CD4-positive, alpha-beta T cell (primary cell): ENCODE measurements at regions not wholly inside any gene's neighbourhood (a gene's known extent, or its start where the extent isn't known, plus 50 kb on each side); places are given as distances from the start of the nearest gene placed in this dataset.

Experiments used
- ATAC-seq: fragments of 200-7000 bp; cut with Tn5 transposase; one replicate; pipeline ENCODE4 v1.10.0; 2022; ENCODE audit warnings: mild to moderate bottlenecking; ENCODE audit not compliant: poor library complexity
- CTCF ChIA-PET: fragments of 350-600 bp; sonication (Branson Sonifier 250); formaldehyde crosslinking; loops from one replicate; lab custom pipeline; 2021; ENCODE audit warnings: antibody characterized with exemption, inconsistent platforms; lab: Charles Lee
- POLR2A ChIA-PET: fragments of 350-600 bp; sonication (Branson Sonifier 250); formaldehyde crosslinking; loops from one replicate; lab custom pipeline; 2021; ENCODE audit warnings: antibody characterized with exemption, inconsistent platforms; lab: Charles Lee
- DNase-seq, 14 experiments: peaks; one replicate each; pipeline ENCODE4 v3.0.0-alpha.2; 2013 to 2020; ENCODE audit warnings: mixed read lengths in 2 of 14
- H3K27ac ChIP-seq, 2 donors: one replicate each; pipeline versions ENCODE4 v1.5.1 to v1.7.0; 2013; ENCODE audit warnings: low read length in 2 of 2, low read depth in 1 of 2, mild to moderate bottlenecking in 1 of 2
- H3K27me3 ChIP-seq, 2 experiments: 1 replicate in 1 of 2; 2 replicates in 1 of 2; pipeline versions ENCODE4 v1.6.1 to v1.7.0; 2013; ENCODE audit warnings: low read length in 2 of 2, control low read depth in 1 of 2, mild to moderate bottlenecking in 1 of 2, moderate library complexity in 1 of 2; ENCODE audit not compliant: insufficient read depth in 2 of 2, control insufficient read depth in 1 of 2
- H3K36me3 ChIP-seq: one replicate; pipeline ENCODE4 v1.6.1; 2013; ENCODE audit warnings: low read length, control low read depth; ENCODE audit not compliant: insufficient read depth
- H3K4me1 ChIP-seq: one replicate; pipeline ENCODE4 v1.6.1; 2013; ENCODE audit warnings: low read length, control low read depth; ENCODE audit not compliant: insufficient read depth
- H3K4me3 ChIP-seq: one replicate; pipeline ENCODE4 v1.5.1; 2013; ENCODE audit warnings: mild to moderate bottlenecking, low read length, moderate library complexity
- H3K9me3 ChIP-seq, 2 experiments: 1 replicate in 1 of 2; 2 replicates in 1 of 2; pipeline versions ENCODE4 v1.6.1 to v1.7.0; 2013; ENCODE audit warnings: low read length in 2 of 2, mild to moderate bottlenecking in 2 of 2, control low read depth in 1 of 2, moderate library complexity in 1 of 2; ENCODE audit not compliant: control insufficient read depth in 1 of 2, insufficient read depth in 1 of 2
- H3K27ac Mint-ChIP-seq: one replicate; pipeline ENCODE4 v1.8.0; 2020; ENCODE audit warnings: mixed read lengths
- H3K27me3 Mint-ChIP-seq: one replicate; pipeline ENCODE4 v1.8.0; 2021; ENCODE audit warnings: mixed read lengths
- H3K36me3 Mint-ChIP-seq: one replicate; pipeline ENCODE4 v1.8.0; 2021; ENCODE audit warnings: low read depth, mixed read lengths
- H3K4me1 Mint-ChIP-seq: one replicate; pipeline ENCODE4 v1.8.0; 2021; ENCODE audit warnings: low read depth, mixed read lengths
- H3K4me3 Mint-ChIP-seq: one replicate; pipeline ENCODE4 v1.8.0; 2020; ENCODE audit warnings: mild to moderate bottlenecking, mixed read lengths
- H3K9me3 Mint-ChIP-seq: one replicate; pipeline ENCODE4 v1.8.0; 2020; ENCODE audit warnings: mixed read lengths
- intact Hi-C, 2 experiments: fragments of 100-400 bp; cut with DNase I in 1 of 2; cut with micrococcal nuclease in 1 of 2; formaldehyde crosslinking; loops; one replicate each; pipeline versions ENCODE4 v1.15.1 to v1.9.0; 2023 to 2025; cut with DNase I, micrococcal nuclease
- TF ChIP-seq, protein P1 (sequence below): fragments of 200-600 bp; IDR thresholded peaks from one replicate; pipeline ENCODE4 v1.8.0; 2022; ENCODE audit warnings: antibody characterized with exemption, mild to moderate bottlenecking

DNA sequence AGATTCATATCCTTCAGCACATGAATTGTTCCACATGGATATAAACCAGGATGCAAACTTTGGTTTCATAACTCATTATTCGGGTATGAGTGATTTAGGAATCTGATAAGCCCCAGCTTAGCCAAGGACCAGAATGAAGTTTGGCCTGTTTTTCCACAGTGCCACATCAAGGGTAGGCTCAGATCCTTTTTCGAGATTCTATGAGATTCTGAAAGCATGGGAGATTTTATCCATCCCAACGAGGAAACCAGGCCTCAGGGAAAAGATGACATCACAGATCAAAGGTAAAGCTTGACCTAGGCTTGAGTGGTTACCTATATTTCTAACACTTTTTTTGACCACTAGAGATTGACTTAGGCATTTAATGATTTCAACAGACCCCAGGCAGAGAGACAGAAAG is 590.8 kb upstream of the PKDCC start:
- Histone ChIP-seq H3K9me3 (no peaks in the 10 kb centered on the region), H3K27me3 (no peaks in the 10 kb centered on the region), H3K4me1 (no peaks in the 10 kb centered on the region), H3K36me3 (no peaks in the 10 kb centered on the region), H3K27ac (no peak overlapping the region), H3K4me3 (no peak overlapping the region)
- Mint-ChIP-seq H3K9me3 (no peaks in the 10 kb centered on the region), H3K36me3 (no peaks in the 10 kb centered on the region), H3K4me1 (no peaks in the 10 kb centered on the region), H3K4me3 (no peak overlapping the region), H3K27me3 (no peaks in the 10 kb centered on the region), H3K27ac (no peak overlapping the region)
- DNase-seq (no peak), ATAC-seq (no peak)
- CTCF ChIA-PET: no interaction called here
- intact Hi-C loops: no loop called here
- POLR2A ChIA-PET: no interaction called here
- TF ChIP-seq, protein P1, sequence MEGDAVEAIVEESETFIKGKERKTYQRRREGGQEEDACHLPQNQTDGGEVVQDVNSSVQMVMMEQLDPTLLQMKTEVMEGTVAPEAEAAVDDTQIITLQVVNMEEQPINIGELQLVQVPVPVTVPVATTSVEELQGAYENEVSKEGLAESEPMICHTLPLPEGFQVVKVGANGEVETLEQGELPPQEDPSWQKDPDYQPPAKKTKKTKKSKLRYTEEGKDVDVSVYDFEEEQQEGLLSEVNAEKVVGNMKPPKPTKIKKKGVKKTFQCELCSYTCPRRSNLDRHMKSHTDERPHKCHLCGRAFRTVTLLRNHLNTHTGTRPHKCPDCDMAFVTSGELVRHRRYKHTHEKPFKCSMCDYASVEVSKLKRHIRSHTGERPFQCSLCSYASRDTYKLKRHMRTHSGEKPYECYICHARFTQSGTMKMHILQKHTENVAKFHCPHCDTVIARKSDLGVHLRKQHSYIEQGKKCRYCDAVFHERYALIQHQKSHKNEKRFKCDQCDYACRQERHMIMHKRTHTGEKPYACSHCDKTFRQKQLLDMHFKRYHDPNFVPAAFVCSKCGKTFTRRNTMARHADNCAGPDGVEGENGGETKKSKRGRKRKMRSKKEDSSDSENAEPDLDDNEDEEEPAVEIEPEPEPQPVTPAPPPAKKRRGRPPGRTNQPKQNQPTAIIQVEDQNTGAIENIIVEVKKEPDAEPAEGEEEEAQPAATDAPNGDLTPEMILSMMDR: no peak

DNA sequence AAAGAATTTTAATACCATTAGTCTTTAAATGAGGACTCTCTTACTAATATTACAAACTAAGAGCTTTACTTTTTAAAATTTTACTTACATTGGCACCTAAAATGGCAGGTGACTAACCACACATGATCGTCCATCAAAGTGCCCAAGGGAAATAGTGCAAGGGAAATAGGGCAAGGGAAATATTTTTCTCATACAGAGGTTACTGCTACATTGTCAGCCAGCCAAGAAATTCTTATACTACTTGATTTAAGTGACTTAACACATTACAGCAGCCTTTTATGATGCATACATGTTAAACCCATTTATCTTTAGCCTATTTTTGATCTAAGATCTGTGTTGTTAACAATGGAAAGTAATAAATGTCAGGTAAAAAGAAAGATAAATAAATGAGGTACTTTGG is 587.2 kb upstream of the PKDCC start:
- H3K36me3 Mint-ChIP-seq: no peaks in the 10 kb centered on the region
- no peaks in the 10 kb centered on the region for H3K27me3 Mint-ChIP-seq
- H3K4me1 Mint-ChIP-seq: no peaks in the 10 kb centered on the region
- Histone ChIP-seq H3K4me1 (no peaks in the 10 kb centered on the region), H3K9me3 (no peaks in the 10 kb centered on the region), H3K36me3 (no peaks in the 10 kb centered on the region), H3K4me3 (no peak overlapping the region), H3K27ac (no peak overlapping the region), H3K27me3 (no peaks in the 10 kb centered on the region)
- ChIA-PET POLR2A (no interaction called here), CTCF (no interaction called here)
- ATAC-seq (no peak), DNase-seq (no peak)
- TF ChIP-seq, protein P1: no peak
- no peak overlapping the region for H3K27ac Mint-ChIP-seq
- H3K9me3 Mint-ChIP-seq: no peaks in the 10 kb centered on the region
- intact Hi-C loops: no loop called here
- no peak overlapping the region for H3K4me3 Mint-ChIP-seq

DNA sequence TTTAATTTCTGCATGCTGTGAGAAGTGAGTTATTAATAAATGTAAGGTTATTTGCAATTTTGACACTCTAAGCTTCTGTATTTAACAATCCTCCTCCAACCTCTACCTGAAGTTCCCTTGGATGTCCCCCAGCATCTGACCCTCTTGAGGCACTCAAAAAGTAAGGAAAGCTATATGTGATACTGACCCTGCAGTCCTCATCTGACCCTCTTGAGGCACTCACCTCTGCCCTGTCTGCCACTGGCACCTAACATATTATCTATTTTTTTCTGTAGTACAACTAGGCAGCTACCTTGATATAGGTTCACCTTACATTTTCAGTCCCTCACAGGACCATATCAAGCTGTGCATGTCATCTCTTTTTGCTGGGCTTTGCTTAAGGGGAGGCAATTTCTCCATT is 583.4 kb upstream of the PKDCC start:
- TF ChIP-seq, protein P1: no peak
- no peak overlapping the region for H3K4me3 ChIP-seq
- intact Hi-C loops: no loop called here
- no peak for ATAC-seq
- H3K4me1 ChIP-seq: no peaks in the 10 kb centered on the region
- Mint-ChIP-seq H3K36me3 (no peaks in the 10 kb centered on the region), H3K27me3 (no peaks in the 10 kb centered on the region), H3K4me3 (no peak overlapping the region), H3K4me1 (no peaks in the 10 kb centered on the region), H3K9me3 (no peaks in the 10 kb centered on the region), H3K27ac (no peak overlapping the region)
- POLR2A ChIA-PET: no interaction called here
- no peaks in the 10 kb centered on the region for H3K27me3 ChIP-seq
- CTCF ChIA-PET: no interaction called here
- H3K36me3 ChIP-seq: no peaks in the 10 kb centered on the region
- no peak overlapping the region for H3K27ac ChIP-seq
- no peak for DNase-seq
- H3K9me3 ChIP-seq: no peaks in the 10 kb centered on the region
